ENCODE measurements at regions not wholly inside any gene's neighbourhood (a gene's known extent, or its start where the extent isn't known, plus 50 kb on each side); places are given as distances from the start of the nearest gene placed in this dataset.

GRCh38 chr2:105681927-105682326 lies 62.8 kb upstream of the NCK2 start:
- H3K4me3 ChIP-seq (replicated peaks; ENCODE audit: low read depth, low read length) = no peak overlapping the region
- no peak for DNase-seq (ENCODE audit: extremely low read depth, low read depth)
- no peak for TF ChIP-seq CTCF (IDR thresholded peaks at IDR 0.05; ENCODE audit: low read depth, low read length, missing control alignments)

GRCh38 chr2:105680357-105680756 lies 64.4 kb upstream of the NCK2 start:
- no peak for DNase-seq (ENCODE audit: extremely low read depth, low read depth)
- H3K4me3 ChIP-seq (replicated peaks; ENCODE audit: low read depth, low read length) = no peak overlapping the region
- TF ChIP-seq CTCF (IDR thresholded peaks at IDR 0.05; ENCODE audit: low read depth, low read length, missing control alignments) = no peak

- no peak for TF ChIP-seq CTCF (IDR thresholded peaks at IDR 0.05; ENCODE audit: low read depth, low read length, missing control alignments)
- no peak overlapping the region for H3K4me3 ChIP-seq (replicated peaks; ENCODE audit: low read depth, low read length)
- DNase-seq (ENCODE audit: extremely low read depth, low read depth) = no peak
Measured at GRCh38 chr2:105678346-105678745, 66.4 kb upstream of the NCK2 start.

- no peak for DNase-seq (ENCODE audit: extremely low read depth, low read depth)
- no peak overlapping the region for H3K4me3 ChIP-seq (replicated peaks; ENCODE audit: low read depth, low read length)
- no peak for TF ChIP-seq CTCF (IDR thresholded peaks at IDR 0.05; ENCODE audit: low read depth, low read length, missing control alignments)
Measured at GRCh38 chr2:105677901-105678300, 66.8 kb upstream of the NCK2 start.

GRCh38 chr2:105675841-105676240 lies 68.9 kb upstream of the NCK2 start:
- TF ChIP-seq CTCF (IDR thresholded peaks at IDR 0.05; ENCODE audit: low read depth, low read length, missing control alignments) = no peak
- no peak for DNase-seq (ENCODE audit: extremely low read depth, low read depth)
- H3K4me3 ChIP-seq (replicated peaks; ENCODE audit: low read depth, low read length) = no peak overlapping the region

GRCh38 chr2:105674859-105675541 lies 69.7 kb upstream of the NCK2 start:
- no peak for TF ChIP-seq CTCF (IDR thresholded peaks at IDR 0.05; ENCODE audit: low read depth, low read length, missing control alignments)
- H3K4me3 ChIP-seq (replicated peaks; ENCODE audit: low read depth, low read length) = no peak overlapping the region
- DNase-seq (ENCODE audit: extremely low read depth, low read depth) = no peak

GRCh38 chr2:105674401-105674800 lies 70.3 kb upstream of the NCK2 start:
- H3K4me3 ChIP-seq (replicated peaks; ENCODE audit: low read depth, low read length) = no peak overlapping the region
- no peak for TF ChIP-seq CTCF (IDR thresholded peaks at IDR 0.05; ENCODE audit: low read depth, low read length, missing control alignments)
- DNase-seq (ENCODE audit: extremely low read depth, low read depth) = no peak
